Eye (tissue), 1 donor: ENCODE measurements at regions not wholly inside any gene's neighbourhood (a gene's known extent, or its start where the extent isn't known, plus 50 kb on each side); places are given as distances from the start of the nearest gene placed in this dataset.

Experiments
- DNase-seq: peaks from one replicate; pipeline ENCODE4 v3.0.0-alpha.2; 2015

GRCh38 chr2:176622792-176623191 lies 353.6 kb downstream of the MTX2 start:
- DNase-seq, result no peak

DNA sequence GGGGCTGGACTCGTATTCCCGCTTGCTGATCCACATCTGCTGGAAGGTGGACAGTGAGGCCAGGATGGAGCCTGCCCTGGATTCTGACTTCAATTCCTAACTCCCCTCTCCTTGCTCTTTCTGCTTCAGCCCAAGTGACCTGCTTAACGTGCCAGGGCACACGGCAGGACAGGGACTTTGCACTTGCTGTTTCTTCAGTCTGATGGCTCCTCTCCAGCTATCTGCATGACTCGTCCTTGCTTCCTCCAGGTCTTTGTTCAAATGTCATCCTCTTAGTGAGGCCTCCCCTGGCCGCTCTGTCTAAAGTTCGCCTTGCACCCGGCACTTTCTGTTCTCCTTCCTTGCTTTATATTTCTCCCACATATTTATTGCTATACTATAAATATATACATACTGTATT lies 357.6 kb downstream of the MTX2 start:
- no peak for DNase-seq

GRCh38 chr2:176628438-176628837 lies 359.2 kb downstream of the MTX2 start:
- no peak for DNase-seq

GRCh38 chr2:176633754-176634153 lies 364.5 kb downstream of the MTX2 start:
- no peak for DNase-seq

DNA sequence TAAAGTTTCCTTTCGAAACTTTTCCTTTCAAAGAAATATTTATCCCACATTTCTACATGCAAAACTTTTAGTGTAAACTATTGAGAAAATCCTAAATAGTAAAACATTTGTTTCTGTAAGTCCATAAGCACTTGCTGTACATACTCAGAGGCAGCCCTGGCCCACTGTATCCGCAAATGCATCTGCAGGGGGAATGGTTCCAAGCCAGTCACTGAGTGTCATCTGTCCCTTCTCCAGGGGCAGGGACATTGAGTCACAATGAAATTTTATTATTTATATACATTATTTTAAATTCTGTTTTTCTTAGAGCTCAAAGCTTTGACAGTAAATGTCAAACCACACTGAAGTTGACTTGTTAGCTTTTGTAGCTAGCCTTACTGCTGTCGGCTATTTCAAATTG lies 367.2 kb downstream of the MTX2 start:
- peak; percentile 37 for DNase-seq

DNA sequence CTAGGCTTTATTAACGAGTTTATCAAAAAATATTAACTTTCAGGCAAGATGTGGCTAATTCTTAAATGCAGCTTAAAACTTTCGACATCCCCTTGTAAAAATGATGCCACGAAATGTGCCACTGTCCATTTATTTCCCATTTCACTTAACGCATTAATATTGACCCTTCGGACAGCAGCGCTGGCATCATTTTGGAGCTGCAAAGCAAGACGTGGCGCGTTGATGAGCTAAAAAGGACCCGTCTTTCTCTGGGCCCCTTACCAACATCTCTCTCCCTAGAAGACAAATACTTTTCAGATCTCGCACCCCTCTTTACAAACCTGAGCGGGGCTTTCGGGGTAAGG lies 367.9 kb downstream of the MTX2 start:
- no peak for DNase-seq

- DNase-seq, result peak; percentile 64
These were observed 368.4 kb downstream of the MTX2 start for GRCh38 chr2:176637486-176638166.

DNA sequence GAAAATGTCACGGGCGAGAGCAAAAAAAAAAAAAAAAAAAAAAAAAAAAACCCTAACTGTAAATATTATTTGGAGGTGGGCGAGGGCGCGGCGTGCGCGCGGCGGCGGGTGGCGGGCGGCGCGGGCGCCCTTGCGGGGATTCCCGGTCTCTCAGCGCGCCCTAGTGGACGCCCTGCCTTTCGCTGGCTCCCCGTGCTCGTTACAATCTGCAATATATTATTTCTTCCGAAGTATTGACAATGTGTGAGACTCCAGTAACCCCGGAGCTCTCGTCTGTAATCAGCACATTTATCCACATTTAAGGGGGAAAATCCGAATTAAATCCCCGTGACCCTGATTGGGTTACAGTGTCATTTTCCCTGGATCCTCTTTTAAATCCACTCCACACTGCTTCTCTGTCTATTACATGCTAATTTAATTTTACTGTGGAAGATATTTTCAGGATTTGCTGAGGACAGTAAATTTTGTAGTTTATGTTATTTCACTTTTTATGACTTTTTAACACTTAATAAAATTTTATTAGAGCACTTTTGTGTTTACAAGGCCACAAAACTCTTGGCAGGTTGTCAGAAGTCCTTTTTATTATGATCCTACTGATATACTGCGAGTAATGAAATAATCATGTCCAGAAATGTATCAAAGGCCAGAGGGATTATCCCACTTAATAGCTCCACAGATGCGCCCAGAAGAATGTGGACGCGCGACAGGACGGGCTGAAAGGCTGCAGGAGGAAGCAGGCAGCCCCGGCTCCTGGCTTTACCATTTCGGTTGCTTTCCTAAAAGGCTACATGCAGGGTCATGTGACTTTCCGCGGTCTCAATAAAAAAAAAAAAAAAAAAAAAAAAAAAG lies 369.1 kb downstream of the MTX2 start:
- peak; percentile 85 for DNase-seq

DNA sequence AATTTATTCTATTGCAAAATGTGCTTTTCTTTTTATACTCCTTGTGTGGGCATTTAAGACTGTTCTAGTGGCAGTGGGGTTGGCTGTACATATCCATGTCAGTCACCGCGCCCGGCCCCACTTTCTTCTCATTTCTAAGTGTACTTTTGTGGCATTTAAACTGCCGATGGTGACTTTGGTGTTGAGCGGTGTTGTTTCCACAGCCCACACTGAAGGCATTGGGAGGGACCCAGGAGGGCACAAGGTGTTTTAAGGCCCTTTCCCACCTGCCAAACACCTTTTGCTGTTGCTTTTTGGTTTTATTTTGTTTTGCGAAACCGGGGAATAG lies 369.7 kb downstream of the MTX2 start:
- DNase-seq, result no peak

DNA sequence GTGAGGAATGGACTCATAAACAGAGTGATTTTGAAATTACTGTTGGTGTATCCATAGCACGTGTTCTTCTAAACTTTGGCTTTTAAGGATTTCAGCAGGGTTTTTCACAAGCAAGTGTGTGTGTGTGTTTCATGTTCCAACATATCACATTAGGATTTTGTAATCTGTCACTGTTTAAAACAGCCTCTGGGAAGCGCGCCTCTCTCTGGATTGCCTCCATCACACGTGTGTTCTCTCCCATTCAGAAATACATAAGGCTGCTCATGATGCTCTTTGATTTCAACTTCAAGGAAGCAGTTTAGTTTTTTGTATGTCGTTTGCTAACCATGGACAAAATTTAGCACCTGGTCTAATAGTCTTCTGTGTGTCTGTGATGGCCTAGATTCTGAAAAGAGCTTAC lies 370.4 kb downstream of the MTX2 start:
- DNase-seq, result no peak

GRCh38 chr2:176641436-176641835 lies 372.2 kb downstream of the MTX2 start:
- DNase-seq, result no peak

GRCh38 chr2:176642074-176642473 lies 372.8 kb downstream of the MTX2 start:
- DNase-seq, result no peak

DNA sequence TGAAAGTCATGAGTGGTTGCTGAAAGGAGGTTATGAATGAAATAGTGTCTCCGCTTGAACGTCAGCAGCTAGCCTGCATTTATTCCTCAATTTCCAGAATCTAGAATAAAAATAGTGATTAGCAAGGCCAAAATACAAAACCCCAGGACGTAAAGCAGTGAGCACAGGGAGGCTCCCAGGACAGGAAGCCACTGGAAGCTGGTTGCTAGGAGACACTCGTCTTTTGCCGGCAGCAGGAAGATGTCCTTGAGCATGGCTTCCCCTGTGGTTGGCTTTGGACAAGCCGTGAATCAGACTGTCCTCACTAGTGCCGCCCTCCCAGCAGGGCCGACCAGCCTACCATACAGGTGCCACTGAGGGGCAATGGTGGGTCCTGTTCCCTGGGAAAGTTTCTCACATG lies 374.4 kb downstream of the MTX2 start:
- peak; percentile 47 for DNase-seq

- DNase-seq, result no peak
These were observed 376.3 kb downstream of the MTX2 start for GRCh38 chr2:176645494-176645893.

- no peak for DNase-seq
These were observed 376.9 kb downstream of the MTX2 start for GRCh38 chr2:176646033-176646615.

DNA sequence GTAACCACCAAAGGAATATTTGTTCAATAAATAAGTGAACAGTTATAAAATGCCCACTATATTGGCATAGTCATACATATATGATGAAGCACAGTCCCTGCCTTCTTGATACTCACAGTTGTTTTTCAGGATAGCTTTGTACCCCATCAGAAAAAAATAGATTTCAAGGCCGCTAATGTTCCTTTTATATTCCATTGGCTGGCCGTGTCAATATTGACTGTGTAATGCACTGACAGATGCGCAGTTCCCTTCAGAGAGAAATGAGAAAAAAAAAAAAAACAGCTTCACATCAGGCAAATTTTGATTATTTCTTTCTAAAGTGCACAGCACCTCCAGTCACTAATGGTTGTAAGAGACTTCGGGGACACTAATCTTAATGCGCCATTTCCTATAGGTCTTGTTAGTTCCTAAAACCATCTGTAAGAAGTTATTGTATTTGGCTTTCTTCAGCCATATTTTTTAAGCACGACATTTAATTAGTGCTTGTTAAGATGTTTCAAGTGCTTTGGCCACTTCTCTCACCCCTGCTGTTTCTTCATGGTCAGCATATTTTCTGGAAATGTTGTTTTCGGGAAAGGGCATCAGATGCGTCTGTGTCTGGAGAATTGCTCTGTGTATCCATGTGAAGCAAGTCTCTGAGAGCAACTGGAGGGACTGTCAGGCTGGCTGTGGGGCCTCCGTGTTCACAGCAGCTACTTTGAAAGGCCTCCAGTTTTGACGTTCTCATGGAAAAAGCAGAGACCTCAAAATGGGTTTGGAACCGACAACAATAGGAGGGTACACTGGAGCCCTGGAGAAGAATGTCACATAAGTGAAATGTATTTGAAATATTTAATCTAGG lies 378.3 kb downstream of the MTX2 start:
- DNase-seq, result no peak

DNA sequence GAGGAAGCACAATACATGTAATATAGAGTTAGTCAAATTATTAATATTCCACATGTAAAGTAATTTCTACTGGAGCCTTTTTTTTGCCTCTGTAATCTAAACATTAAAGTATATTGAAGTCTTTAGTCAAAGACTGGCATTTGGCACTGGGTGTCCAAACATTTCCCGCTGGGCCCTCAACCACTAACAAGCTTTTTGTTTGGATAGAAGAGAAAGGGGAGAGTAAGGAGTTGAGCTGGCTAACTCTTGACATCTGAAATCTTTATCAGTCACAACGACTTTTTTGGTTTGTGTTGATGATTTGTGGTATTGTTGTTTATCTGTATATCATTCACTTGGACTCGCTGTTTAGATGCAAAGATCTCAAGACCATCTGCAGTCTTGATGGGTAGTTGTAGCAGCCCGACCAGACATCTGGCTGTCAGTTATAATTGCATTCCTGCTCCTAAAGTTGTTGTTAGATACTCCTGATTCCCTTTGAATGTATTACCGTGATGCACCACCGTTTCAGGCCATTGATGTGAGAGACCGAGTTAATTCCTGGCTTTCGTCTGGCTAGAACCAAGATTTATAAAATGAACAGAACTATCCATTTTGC lies 379.6 kb downstream of the MTX2 start:
- no peak for DNase-seq

DNA sequence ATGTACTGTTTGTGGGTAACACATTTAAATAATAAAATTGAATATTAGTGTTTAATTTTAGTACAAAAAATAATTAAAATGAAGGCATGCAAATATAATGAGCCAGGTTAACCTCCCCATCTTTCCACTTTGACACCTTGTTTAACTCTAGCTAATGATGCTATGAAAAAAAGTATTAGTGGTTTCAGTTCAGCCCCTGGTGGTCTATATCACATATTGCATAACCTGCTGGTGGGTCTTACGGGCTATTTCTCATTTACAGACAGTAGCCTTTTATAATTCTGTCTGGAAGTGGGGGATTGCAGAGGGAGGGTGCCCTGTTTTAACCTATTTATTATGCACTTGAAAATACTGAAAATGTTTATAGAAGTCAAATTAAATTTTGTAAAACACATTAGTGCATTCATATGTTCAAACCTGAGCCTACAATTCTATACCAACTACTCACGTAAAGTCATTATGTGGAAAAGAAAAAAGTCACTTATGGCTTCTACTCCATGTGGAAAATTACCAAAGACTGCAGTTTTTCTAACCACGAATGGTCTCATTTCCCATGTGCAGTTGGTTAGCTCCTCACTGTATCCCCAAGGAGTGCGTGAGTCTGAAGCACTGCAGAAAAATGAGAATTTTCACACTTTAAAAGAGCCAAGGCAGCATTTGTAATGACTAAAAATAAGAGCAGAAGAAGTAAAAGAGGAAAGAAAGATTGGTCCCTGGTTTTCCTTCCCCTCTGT lies 381.0 kb downstream of the MTX2 start:
- DNase-seq, result no peak

DNA sequence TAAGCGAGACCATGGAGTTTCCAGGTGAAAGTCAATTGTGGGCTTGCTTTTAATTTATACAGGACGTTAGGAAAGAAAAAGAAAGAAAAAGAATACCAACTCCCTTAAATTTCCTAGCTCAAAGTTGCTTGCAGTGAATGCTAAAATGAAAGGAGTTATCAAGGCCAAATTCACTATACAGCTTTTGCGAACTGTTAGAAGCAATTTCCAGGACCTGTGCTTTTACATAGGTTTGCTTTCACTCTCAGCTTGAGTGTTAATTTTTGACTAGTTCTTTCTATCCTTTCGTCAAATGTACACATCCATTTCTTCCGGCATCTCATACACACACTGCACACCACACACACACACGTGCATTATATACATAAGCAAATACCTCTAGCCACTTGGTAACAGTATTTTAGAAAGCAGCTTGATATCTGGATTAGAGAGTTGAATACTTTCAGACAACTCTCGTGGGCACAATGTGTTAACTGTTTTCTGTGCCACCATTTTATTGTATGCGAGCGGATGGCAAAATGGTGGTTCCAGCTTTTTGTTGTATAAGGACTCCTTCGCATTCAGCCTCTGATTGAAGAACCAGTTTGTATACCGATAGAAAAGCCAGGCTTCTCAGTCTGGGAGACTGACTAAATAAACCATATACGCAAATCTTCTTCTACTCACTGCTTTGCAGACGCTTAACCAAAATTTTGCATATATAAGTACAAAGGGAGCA lies 381.8 kb downstream of the MTX2 start:
- no peak for DNase-seq

DNA sequence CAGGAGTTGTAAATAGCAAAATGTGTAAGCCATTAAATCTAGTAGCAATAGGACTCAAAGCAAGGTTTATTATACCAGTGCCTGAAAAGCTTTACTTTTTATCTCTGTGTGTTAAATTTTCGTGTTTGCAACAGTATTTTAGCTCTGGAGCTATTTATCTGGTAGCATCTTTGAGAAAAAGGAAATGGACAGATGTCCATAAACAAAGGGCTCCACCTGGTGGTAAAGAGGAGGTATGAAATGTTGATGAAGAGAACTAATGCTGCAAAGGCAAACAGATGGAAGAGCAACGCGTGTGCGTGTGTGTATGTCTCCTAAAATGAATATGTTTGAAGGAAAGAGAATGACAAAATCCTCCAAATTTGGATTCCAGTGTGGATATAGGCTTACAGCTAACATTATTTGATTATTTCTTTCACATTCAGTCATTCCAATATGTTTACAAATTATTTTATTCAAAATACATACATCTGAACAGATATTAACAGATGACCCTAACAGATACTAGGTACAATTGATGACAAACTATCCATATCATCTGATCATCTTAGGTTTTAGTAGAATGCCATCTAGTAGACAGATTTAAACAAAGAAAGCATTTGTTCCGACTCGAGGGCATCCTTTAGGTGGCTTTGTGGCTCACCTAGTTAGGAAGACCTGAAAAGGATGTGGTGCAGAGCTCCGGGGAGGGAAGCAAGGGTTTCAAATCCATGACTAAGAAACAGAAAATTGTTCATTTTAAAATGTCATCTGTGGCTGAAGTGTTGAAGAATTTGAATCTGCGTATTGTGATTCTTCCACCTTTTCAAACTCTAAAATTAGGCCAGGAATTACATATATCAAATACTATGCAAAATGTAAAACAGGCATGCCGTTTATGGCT lies 383.3 kb downstream of the MTX2 start:
- peak; percentile 78 for DNase-seq
